ENCODE measurements at regions not wholly inside any gene's neighbourhood (a gene's known extent, or its start where the extent isn't known, plus 50 kb on each side); places are given as distances from the start of the nearest gene placed in this dataset.

DNA sequence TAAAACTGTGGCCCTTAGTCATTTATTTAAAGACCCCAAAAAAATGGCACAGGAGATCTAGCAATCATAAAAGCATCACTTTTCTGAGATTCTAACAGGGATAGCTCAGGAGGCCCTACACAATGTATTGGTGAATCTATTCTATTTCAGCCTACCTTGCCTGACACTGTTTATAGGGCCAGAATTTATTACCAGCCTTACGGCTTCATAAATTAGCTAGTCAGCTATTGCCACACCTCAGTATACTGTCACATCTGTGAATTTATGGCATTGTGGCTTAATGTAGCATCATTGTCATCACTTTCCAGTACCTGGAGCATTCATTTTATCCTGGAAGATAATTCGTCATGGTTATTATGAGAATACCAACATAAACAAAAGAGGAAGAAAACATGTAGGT, 121.2 kb upstream of the ERG start:
- WGBS, result 100% methylated on average over 2 of the region's 2 CpGs

DNA sequence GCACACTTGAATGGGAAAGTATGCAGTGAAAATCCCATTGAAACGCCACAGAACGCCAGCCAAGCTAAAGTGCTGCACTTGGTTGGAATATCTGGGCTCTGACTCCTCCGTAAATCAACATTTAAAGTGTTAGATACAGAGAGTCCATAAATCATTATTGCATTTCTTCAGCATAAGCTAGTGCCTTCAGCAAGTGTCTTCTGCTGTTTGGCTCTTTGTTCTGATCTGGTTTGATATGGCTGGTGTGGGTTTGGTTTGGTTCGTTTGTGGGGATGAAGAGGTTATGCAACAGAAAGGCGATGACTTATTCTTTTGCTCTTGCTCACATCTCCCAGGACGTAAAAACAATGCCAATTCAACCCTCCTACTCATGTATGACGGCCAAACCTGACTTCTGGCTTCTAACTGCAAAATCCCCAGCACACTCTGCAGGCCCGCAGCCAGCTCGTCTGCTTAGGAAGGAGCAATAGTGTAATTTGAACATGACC, 121.8 kb upstream of the ERG start:
- H3K4me1 ChIP-seq (ENCODE audit: insufficient read depth, low read length), result no peaks in the 10 kb centered on the region
- WGBS, result 97% methylated on average over 8 of the region's 9 CpGs
- H3K27ac ChIP-seq (ENCODE audit: low read depth, low read length), result no peak overlapping the region
- H3K36me3 ChIP-seq (ENCODE audit: insufficient read depth, low read length), result no peaks in the 10 kb centered on the region
- no peaks in the 10 kb centered on the region for H3K9me3 ChIP-seq (ENCODE audit: insufficient read depth, low read depth, low read length)
- H3K4me3 ChIP-seq (ENCODE audit: low read length), result no peak overlapping the region
- H3K9ac ChIP-seq (ENCODE audit: low read depth, low read length), result no peak overlapping the region
- no peaks in the 10 kb centered on the region for H3K27me3 ChIP-seq (ENCODE audit: insufficient read depth, low read length)

More for the DNA sequence above, 121.2 kb upstream of the ERG start:
- H3K27ac ChIP-seq (ENCODE audit: low read depth, low read length), result no peak overlapping the region
- no peaks in the 10 kb centered on the region for H3K9me3 ChIP-seq (ENCODE audit: insufficient read depth, low read depth, low read length)
- no peaks in the 10 kb centered on the region for H3K4me1 ChIP-seq (ENCODE audit: insufficient read depth, low read length)
- no peaks in the 10 kb centered on the region for H3K36me3 ChIP-seq (ENCODE audit: insufficient read depth, low read length)
- no peaks in the 10 kb centered on the region for H3K27me3 ChIP-seq (ENCODE audit: insufficient read depth, low read length)
- no peak overlapping the region for H3K4me3 ChIP-seq (ENCODE audit: low read length)
- H3K9ac ChIP-seq (ENCODE audit: low read depth, low read length), result no peak overlapping the region

DNA sequence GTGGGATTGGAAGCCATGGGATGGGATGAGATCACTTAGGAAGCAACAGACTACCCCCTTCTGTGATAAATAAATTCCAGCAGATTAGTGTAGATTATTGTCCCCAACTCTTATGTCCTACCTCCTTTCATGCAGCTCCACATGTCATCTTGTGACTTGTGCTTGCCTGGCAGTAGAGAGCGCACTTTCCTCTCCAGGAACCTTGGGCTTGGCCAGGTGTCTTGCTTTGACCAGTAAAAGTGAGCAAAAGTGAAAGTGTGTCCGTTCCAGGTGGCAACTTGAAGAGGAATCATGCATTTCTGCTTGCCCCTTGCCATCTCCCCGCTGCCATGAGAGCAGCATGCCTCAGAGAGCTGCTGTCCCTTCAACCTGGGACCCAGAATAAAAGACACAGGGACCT, 122.9 kb upstream of the ERG start:
- Histone ChIP-seq H3K9me3 (ENCODE audit: insufficient read depth, low read depth, low read length) (no peaks in the 10 kb centered on the region), H3K27ac (ENCODE audit: low read depth, low read length) (no peak overlapping the region), H3K4me1 (ENCODE audit: insufficient read depth, low read length) (no peaks in the 10 kb centered on the region), H3K4me3 (ENCODE audit: low read length) (no peak overlapping the region), H3K27me3 (ENCODE audit: insufficient read depth, low read length) (no peaks in the 10 kb centered on the region), H3K36me3 (ENCODE audit: insufficient read depth, low read length) (no peaks in the 10 kb centered on the region), H3K9ac (ENCODE audit: low read depth, low read length) (no peak overlapping the region)
- 91% methylated on average over 3 of the region's 3 CpGs for WGBS

DNA sequence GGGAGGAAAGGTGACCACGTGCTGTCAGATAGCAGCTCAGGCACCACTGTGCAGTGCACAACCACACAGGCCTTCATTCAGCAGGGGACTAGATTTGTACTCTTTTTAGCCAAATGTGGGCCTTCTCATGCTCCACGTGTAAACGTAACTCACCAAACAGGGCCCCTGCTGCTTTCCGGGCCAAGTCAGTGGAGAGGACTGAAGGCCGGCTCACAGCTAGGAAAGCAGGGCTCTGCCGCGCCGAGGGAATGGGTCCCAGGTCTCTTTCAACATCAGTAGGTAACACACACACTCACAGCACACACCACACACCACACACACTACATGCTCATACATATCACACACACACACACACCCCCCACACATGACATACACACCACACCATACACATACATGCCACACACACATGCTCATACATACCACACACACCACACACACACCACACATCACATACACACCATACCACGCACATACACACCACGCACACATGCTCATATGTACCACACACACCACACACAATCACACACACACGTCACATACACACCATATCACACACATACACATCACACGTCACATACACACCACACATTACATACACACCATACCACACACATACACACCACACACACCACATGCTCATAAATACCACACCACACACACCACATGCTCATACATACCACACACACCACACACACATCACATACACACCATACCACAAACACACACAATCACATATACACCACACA, 124.0 kb upstream of the ERG start:
- Histone ChIP-seq H3K4me1 (ENCODE audit: insufficient read depth, low read length) (no peaks in the 10 kb centered on the region), H3K27me3 (ENCODE audit: insufficient read depth, low read length) (no peaks in the 10 kb centered on the region), H3K36me3 (ENCODE audit: insufficient read depth, low read length) (no peaks in the 10 kb centered on the region), H3K9me3 (ENCODE audit: insufficient read depth, low read depth, low read length) (no peaks in the 10 kb centered on the region), H3K27ac (ENCODE audit: low read depth, low read length) (no peak overlapping the region), H3K9ac (ENCODE audit: low read depth, low read length) (no peak overlapping the region), H3K4me3 (ENCODE audit: low read length) (no peak overlapping the region)
- WGBS, result 93% methylated on average over 12 of the region's 12 CpGs

DNA sequence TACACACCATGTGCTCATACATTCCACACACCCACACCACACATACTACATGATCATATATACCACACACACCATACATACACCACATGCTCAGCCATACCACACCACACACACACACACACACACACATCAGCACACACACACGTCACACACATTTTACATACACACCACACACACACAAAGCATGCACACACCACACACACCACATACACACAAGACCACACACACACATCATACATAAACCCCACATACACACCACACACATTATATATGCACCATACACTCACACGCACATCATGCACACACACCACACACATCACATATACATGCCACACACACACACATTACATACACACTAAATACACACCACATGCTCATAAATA, 124.5 kb upstream of the ERG start:
- Histone ChIP-seq H3K9ac (ENCODE audit: low read depth, low read length) (no peak overlapping the region), H3K9me3 (ENCODE audit: insufficient read depth, low read depth, low read length) (no peaks in the 10 kb centered on the region), H3K4me3 (ENCODE audit: low read length) (no peak overlapping the region), H3K27ac (ENCODE audit: low read depth, low read length) (no peak overlapping the region), H3K27me3 (ENCODE audit: insufficient read depth, low read length) (no peaks in the 10 kb centered on the region), H3K4me1 (ENCODE audit: insufficient read depth, low read length) (no peaks in the 10 kb centered on the region), H3K36me3 (ENCODE audit: insufficient read depth, low read length) (no peaks in the 10 kb centered on the region)
- 45% methylated on average over 2 of the region's 2 CpGs for WGBS

DNA sequence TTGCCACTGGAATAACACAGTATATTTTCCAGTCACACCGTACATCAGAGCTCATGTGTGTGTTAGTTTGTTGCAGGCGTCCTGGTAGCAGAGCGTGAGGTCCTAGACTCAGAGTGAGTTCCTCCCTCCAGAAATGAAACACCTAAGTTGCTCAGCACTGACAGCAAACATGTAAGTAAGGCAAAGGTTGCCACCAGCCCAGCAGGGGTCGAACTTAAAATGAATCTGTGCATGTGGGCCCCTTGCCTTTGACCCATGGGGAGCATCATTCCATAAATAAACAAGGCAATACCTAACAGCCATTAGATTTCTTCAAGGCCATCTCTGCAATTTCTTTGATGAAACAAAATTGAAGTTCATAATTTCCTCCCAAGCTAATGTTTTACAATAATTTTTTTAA, 125.3 kb upstream of the ERG start:
- H3K4me1 ChIP-seq (ENCODE audit: insufficient read depth, low read length), result no peaks in the 10 kb centered on the region
- no peak overlapping the region for H3K9ac ChIP-seq (ENCODE audit: low read depth, low read length)
- 86% methylated on average over 4 of the region's 4 CpGs for WGBS
- H3K36me3 ChIP-seq (ENCODE audit: insufficient read depth, low read length), result no peaks in the 10 kb centered on the region
- no peak overlapping the region for H3K27ac ChIP-seq (ENCODE audit: low read depth, low read length)
- no peaks in the 10 kb centered on the region for H3K27me3 ChIP-seq (ENCODE audit: insufficient read depth, low read length)
- no peak overlapping the region for H3K4me3 ChIP-seq (ENCODE audit: low read length)
- H3K9me3 ChIP-seq (ENCODE audit: insufficient read depth, low read depth, low read length), result no peaks in the 10 kb centered on the region

DNA sequence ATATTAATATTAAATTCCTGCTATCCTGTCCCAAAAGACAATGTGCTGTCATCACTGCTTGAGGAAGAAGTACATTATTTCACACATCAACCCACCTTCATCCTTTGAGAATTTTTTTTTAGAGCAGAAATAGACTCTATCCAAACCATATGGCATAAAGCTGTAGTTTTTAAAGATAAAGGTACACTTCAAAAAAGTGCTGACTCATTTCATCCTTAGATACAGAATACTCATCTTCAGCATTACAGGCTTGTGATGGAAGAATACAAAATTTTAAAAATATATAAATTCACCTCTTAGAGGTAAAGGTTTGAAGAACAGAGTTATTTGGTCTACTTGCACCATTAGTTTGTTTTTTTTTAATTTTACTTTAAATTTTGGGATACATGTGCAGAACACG, 126.7 kb upstream of the ERG start:
- Histone ChIP-seq H3K27me3 (ENCODE audit: insufficient read depth, low read length) (no peaks in the 10 kb centered on the region), H3K9me3 (ENCODE audit: insufficient read depth, low read depth, low read length) (0 out of 2 replicates have a peak, but pooled peaks cover 3% of the 10 kb centered on the region), H3K4me1 (ENCODE audit: insufficient read depth, low read length) (no peaks in the 10 kb centered on the region), H3K9ac (ENCODE audit: low read depth, low read length) (no peak overlapping the region), H3K36me3 (ENCODE audit: insufficient read depth, low read length) (no peaks in the 10 kb centered on the region), H3K4me3 (ENCODE audit: low read length) (no peak overlapping the region), H3K27ac (ENCODE audit: low read depth, low read length) (no peak overlapping the region)
- WGBS, result 100% methylated on average over 1 of the region's 1 CpG

DNA sequence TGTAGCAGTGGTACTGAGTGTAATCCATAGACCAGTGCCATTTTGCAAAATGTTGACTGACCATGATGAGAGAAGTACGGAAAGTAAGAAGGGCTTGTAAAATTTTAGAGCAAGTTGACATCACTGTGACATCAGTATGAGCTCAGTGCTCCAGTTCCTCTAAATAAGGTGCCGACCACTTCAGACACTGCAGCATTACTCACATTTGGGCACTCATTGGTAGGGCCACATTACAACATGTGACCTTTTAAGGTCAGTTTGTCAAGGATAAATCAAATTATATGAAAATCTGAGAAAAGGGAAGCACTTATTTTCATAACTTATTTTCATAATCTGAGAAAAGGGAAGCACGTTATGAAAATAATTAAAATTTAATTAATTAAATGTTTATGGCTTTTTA, 128.0 kb upstream of the ERG start:
- no peak overlapping the region for H3K9ac ChIP-seq (ENCODE audit: low read depth, low read length)
- H3K9me3 ChIP-seq (ENCODE audit: insufficient read depth, low read depth, low read length), result 0 out of 2 replicates have a peak, but pooled peaks cover 3% of the 10 kb centered on the region
- no peaks in the 10 kb centered on the region for H3K36me3 ChIP-seq (ENCODE audit: insufficient read depth, low read length)
- H3K27me3 ChIP-seq (ENCODE audit: insufficient read depth, low read length), result no peaks in the 10 kb centered on the region
- H3K27ac ChIP-seq (ENCODE audit: low read depth, low read length), result no peak overlapping the region
- H3K4me3 ChIP-seq (ENCODE audit: low read length), result no peak overlapping the region
- H3K4me1 ChIP-seq (ENCODE audit: insufficient read depth, low read length), result peaks cover 4% of the 10 kb centered on the region; the same call in 1 of the 2 replicates
- WGBS, result 100% methylated on average over 2 of the region's 3 CpGs

DNA sequence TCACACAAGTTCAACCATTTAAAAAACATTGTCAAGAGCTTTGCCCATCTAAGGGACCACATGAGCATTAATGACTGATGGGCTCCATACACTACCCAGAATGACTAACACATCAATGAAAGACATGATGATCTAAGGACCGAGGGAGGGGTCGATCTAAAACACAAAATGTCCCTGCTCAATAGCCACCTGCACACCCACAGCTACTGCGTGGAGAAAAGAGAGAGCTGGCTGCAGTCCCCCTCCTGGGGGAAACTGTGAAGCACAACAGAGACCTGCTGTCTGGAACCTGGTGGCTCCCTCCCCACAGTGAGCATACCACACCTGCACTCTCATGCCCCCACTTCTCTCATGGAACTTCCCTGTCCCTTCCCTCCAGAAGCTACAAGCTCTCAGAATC, 130.1 kb upstream of the ERG start:
- Histone ChIP-seq H3K27ac (ENCODE audit: low read depth, low read length) (no peak overlapping the region), H3K4me3 (ENCODE audit: low read length) (no peak overlapping the region), H3K9ac (ENCODE audit: low read depth, low read length) (no peak overlapping the region), H3K4me1 (ENCODE audit: insufficient read depth, low read length) (peaks cover 4% of the 10 kb centered on the region; the same call in 1 of the 2 replicates), H3K27me3 (ENCODE audit: insufficient read depth, low read length) (no peaks in the 10 kb centered on the region), H3K36me3 (ENCODE audit: insufficient read depth, low read length) (no peaks in the 10 kb centered on the region), H3K9me3 (ENCODE audit: insufficient read depth, low read depth, low read length) (0 out of 2 replicates have a peak, but pooled peaks cover 3% of the 10 kb centered on the region)
- 81% methylated on average over 3 of the region's 3 CpGs for WGBS

DNA sequence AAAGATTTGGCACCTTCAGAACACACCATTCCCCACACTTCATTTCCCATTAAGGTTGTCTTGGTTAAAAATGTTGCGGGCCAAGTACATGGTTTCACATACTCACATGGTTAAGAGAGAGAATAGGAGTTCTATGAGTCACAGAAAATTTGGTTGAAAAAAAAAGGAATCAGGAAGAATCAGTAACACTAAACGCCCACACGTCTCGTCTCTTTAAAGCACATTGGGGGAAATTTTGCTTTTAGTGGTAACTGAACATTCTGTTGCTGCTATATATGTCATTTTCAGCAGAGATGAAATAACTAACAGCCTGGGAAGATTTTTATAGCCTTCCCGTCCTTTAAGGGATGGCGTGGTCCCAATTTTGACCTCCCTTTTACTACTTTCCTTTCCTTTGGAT, 132.9 kb upstream of the ERG start:
- H3K4me1 ChIP-seq (ENCODE audit: insufficient read depth, low read length), result peaks cover 4% of the 10 kb centered on the region; the same call in 1 of the 2 replicates
- H3K27ac ChIP-seq (ENCODE audit: low read depth, low read length), result no peak overlapping the region
- 97% methylated on average over 6 of the region's 6 CpGs for WGBS
- no peak overlapping the region for H3K9ac ChIP-seq (ENCODE audit: low read depth, low read length)
- H3K4me3 ChIP-seq (ENCODE audit: low read length), result no peak overlapping the region
- H3K27me3 ChIP-seq (ENCODE audit: insufficient read depth, low read length), result no peaks in the 10 kb centered on the region
- 0 out of 2 replicates have a peak, but pooled peaks cover 3% of the 10 kb centered on the region for H3K9me3 ChIP-seq (ENCODE audit: insufficient read depth, low read depth, low read length)
- no peaks in the 10 kb centered on the region for H3K36me3 ChIP-seq (ENCODE audit: insufficient read depth, low read length)

DNA sequence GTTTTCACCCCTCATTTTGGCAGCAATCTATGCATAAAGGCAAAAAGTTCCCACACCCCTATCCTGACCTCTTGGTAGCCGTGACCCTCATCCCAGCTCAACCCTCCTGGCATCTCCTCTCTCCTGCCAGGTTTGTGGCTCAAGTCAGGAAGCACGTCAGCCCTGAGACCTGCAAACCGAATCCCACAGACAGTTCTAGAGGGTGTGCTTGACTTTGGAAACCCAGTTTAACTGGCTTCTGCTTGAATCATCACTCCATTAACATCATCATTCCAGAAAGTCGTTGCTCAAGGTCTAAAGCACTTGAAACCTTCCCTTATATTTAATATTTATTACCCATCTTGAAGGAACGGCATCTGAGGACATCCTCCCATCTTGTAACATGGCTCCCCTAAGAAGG, 133.4 kb upstream of the ERG start:
- Histone ChIP-seq H3K27ac (ENCODE audit: low read depth, low read length) (no peak overlapping the region), H3K4me3 (ENCODE audit: low read length) (no peak overlapping the region), H3K27me3 (ENCODE audit: insufficient read depth, low read length) (no peaks in the 10 kb centered on the region), H3K9me3 (ENCODE audit: insufficient read depth, low read depth, low read length) (0 out of 2 replicates have a peak, but pooled peaks cover 3% of the 10 kb centered on the region), H3K36me3 (ENCODE audit: insufficient read depth, low read length) (no peaks in the 10 kb centered on the region), H3K9ac (ENCODE audit: low read depth, low read length) (no peak overlapping the region), H3K4me1 (ENCODE audit: insufficient read depth, low read length) (peaks cover 4% of the 10 kb centered on the region; the same call in 1 of the 2 replicates)
- WGBS, result 88% methylated on average over 5 of the region's 5 CpGs

All from HUES64 (cell line).